GM12878 (cell line): ENCODE measurements at regions not wholly inside any gene's neighbourhood (a gene's known extent, or its start where the extent isn't known, plus 50 kb on each side); places are given as distances from the start of the nearest gene placed in this dataset.

ENCODE experiments used
- BCL3 ChIP-seq: IDR thresholded peaks from 2 replicates; pipeline ENCODE4 v1.6.1; 2011; ENCODE audit warnings: borderline replicate concordance, low read depth, mild to moderate bottlenecking, moderate library complexity, low read length; ENCODE audit not compliant: insufficient read depth, poor library complexity, severe bottlenecking
- GABPA ChIP-seq: IDR thresholded peaks from 2 replicates; pipeline ENCODE4 v1.6.1; 2014; ENCODE audit warnings: antibody characterized with exemption, low read depth, mild to moderate bottlenecking, inconsistent platforms
- GATAD2B ChIP-seq: fragments of 450-650 bp; conservative IDR thresholded peaks from 2 replicates; pipeline ENCODE4 v1.6.1; 2017; ENCODE audit warnings: low read depth, mild to moderate bottlenecking, moderate library complexity
- POLR2A ChIP-seq: IDR thresholded peaks from 2 replicates; pipeline ENCODE4 v1.6.1; 2011; ENCODE audit warnings: low read depth, mild to moderate bottlenecking, low read length
- POLR2AphosphoS5 ChIP-seq: IDR thresholded peaks from 2 replicates; pipeline ENCODE4 v1.6.1; 2011; ENCODE audit warnings: mild to moderate bottlenecking, low read length, inconsistent platforms
- RAD21 ChIP-seq: IDR thresholded peaks from 2 replicates; pipeline ENCODE4 v1.6.1; 2011; ENCODE audit warnings: mild to moderate bottlenecking, low read depth, low read length, moderate library complexity; ENCODE audit not compliant: insufficient read depth
- TAF1 ChIP-seq: IDR thresholded peaks from 2 replicates; pipeline ENCODE4 v1.6.1; 2011; ENCODE audit warnings: mild to moderate bottlenecking, low read depth, low read length, borderline replicate concordance
- USF1 ChIP-seq: IDR thresholded peaks from 2 replicates; pipeline ENCODE4 v1.6.1; 2011; ENCODE audit warnings: borderline replicate concordance, low read depth, mild to moderate bottlenecking, moderate library complexity, mixed read lengths, low read length; ENCODE audit not compliant: insufficient read depth; ENCODE audit errors: extremely low read length
- YY1 ChIP-seq: IDR thresholded peaks from 2 replicates; pipeline ENCODE4 v1.6.1; 2011; ENCODE audit warnings: low read depth, mild to moderate bottlenecking, low read length
- TF ChIP-seq, protein P1 (sequence below), 3 experiments: IDR thresholded peaks in 2 of 3; conservative IDR thresholded peaks in 1 of 3; 2 replicates each; pipeline ENCODE4 v1.5.1; 2011; ENCODE audit warnings: low read depth in 3 of 3, low read length in 3 of 3, mild to moderate bottlenecking in 3 of 3, control low read depth in 2 of 3, moderate library complexity in 2 of 3, inconsistent platforms in 1 of 3, mixed read lengths in 1 of 3; ENCODE audit not compliant: control insufficient read depth in 2 of 3, insufficient read depth in 1 of 3; ENCODE audit errors: extremely low read depth in 1 of 3

DNA sequence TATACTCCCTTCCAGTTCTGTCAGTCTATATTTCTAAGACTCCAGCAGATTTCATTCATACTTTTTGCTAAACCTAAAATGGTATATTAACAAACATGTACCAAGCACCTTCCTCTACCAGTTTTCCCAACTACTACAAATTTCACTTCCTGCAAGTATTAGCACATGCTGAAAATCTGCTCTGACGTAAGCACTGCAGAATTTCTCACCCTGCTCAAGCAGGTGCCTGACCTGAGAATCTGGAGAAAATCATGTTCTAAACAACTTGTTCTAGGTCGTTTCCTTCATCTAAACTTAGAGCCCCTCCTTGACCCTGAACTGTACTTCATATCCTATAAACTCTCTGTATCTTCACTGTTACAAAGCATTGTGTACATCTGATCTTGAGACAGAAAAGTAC, 380.7 kb upstream of the NOCT start:
- TF ChIP-seq TAF1 (no peak), GATAD2B (no peak), RAD21 (no peak), POLR2AphosphoS5 (no peak), POLR2A (no peak), USF1 (no peak), YY1 (no peak), GABPA (no peak), BCL3 (no peak)
- TF ChIP-seq, protein P1, sequence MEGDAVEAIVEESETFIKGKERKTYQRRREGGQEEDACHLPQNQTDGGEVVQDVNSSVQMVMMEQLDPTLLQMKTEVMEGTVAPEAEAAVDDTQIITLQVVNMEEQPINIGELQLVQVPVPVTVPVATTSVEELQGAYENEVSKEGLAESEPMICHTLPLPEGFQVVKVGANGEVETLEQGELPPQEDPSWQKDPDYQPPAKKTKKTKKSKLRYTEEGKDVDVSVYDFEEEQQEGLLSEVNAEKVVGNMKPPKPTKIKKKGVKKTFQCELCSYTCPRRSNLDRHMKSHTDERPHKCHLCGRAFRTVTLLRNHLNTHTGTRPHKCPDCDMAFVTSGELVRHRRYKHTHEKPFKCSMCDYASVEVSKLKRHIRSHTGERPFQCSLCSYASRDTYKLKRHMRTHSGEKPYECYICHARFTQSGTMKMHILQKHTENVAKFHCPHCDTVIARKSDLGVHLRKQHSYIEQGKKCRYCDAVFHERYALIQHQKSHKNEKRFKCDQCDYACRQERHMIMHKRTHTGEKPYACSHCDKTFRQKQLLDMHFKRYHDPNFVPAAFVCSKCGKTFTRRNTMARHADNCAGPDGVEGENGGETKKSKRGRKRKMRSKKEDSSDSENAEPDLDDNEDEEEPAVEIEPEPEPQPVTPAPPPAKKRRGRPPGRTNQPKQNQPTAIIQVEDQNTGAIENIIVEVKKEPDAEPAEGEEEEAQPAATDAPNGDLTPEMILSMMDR (IDR thresholded peaks at IDR 0.05 in 2 of 3, conservative IDR thresholded peaks at IDR 0.05 in 1 of 3; ENCODE audit: control insufficient read depth in 2 of 3, extremely low read depth in 1 of 3, insufficient read depth in 1 of 3, low read depth in 3 of 3, low read length in 3 of 3): no peak
